ENCODE measurements at regions not wholly inside any gene's neighbourhood (a gene's known extent, or its start where the extent isn't known, plus 50 kb on each side); places are given as distances from the start of the nearest gene placed in this dataset.

- DNase-seq: no peak
These were observed 117.4 kb upstream of the LINGO1 start for GRCh38 chr15:77749998-77750540.

GRCh38 chr15:77749236-77749997 is 116.7 kb upstream of the LINGO1 start:
- DNase-seq: no peak

- no peak for DNase-seq
These were observed 115.7 kb upstream of the LINGO1 start for GRCh38 chr15:77748078-77749064.

GRCh38 chr15:77747175-77748077 is 114.7 kb upstream of the LINGO1 start:
- no peak for DNase-seq

GRCh38 chr15:77746254-77747174 is 113.8 kb upstream of the LINGO1 start:
- DNase-seq: no peak

GRCh38 chr15:77744398-77744797 is 111.7 kb upstream of the LINGO1 start:
- no peak for DNase-seq

- no peak for DNase-seq
These were observed 109.9 kb upstream of the LINGO1 start for GRCh38 chr15:77742570-77742969.

GRCh38 chr15:77742127-77742526 is 109.4 kb upstream of the LINGO1 start:
- no peak for DNase-seq

- no peak for DNase-seq
These were observed 108.4 kb upstream of the LINGO1 start for GRCh38 chr15:77741106-77741505.

- DNase-seq: no peak
These were observed 107.1 kb upstream of the LINGO1 start for GRCh38 chr15:77739591-77740378.

- DNase-seq: no peak
These were observed 106.0 kb upstream of the LINGO1 start for GRCh38 chr15:77738441-77739302.

- no peak for DNase-seq
These were observed 105.3 kb upstream of the LINGO1 start for GRCh38 chr15:77738038-77738370.

GRCh38 chr15:77737238-77738037 is 104.7 kb upstream of the LINGO1 start:
- no peak for DNase-seq

GRCh38 chr15:77734306-77734705 is 101.6 kb upstream of the LINGO1 start:
- DNase-seq: no peak

GRCh38 chr15:77733579-77734300 is 101.0 kb upstream of the LINGO1 start:
- no peak for DNase-seq

GRCh38 chr15:77732514-77733335 is 100.0 kb upstream of the LINGO1 start:
- no peak for DNase-seq

- no peak for DNase-seq
These were observed 99.2 kb upstream of the LINGO1 start for GRCh38 chr15:77731945-77732344.

Measured in activated naive CD4-positive, alpha-beta T cell treated with Interleukin-2 at 50 U/mL for 16 hours (primary cell).